Kidney epithelial cell (primary cell): ENCODE measurements at regions not wholly inside any gene's neighbourhood (a gene's known extent, or its start where the extent isn't known, plus 50 kb on each side); places are given as distances from the start of the nearest gene placed in this dataset.
"Not testable (repeated sequence)": the region's sequence is repeated elsewhere in the genome, so short reads cannot be mapped to it uniquely, and the experiment has no call there.

Source experiments
- DNase-seq: peaks from one replicate; pipeline ENCODE4 v3.0.0-alpha.2; 2010; ENCODE audit warnings: low read depth
- H3K27me3 ChIP-seq: 2 replicates; pipeline ENCODE4 v1.6.0; 2011; ENCODE audit warnings: low read length; ENCODE audit not compliant: control insufficient read depth, insufficient read depth
- H3K36me3 ChIP-seq: 2 replicates; pipeline ENCODE4 v1.5.1; 2011; ENCODE audit warnings: low read length; ENCODE audit not compliant: control insufficient read depth, insufficient read depth
- H3K4me3 ChIP-seq: 2 replicates; pipeline ENCODE4 v1.5.1; 2011; ENCODE audit warnings: low read depth, mild to moderate bottlenecking, control low read depth, low read length
- TF ChIP-seq, protein P1 (sequence below): IDR thresholded peaks from 2 replicates; pipeline ENCODE4 v1.5.1; 2011; ENCODE audit warnings: mild to moderate bottlenecking, moderate library complexity, low read length, control low read depth, inconsistent platforms; ENCODE audit not compliant: insufficient read depth, poor library complexity, severe bottlenecking

DNA sequence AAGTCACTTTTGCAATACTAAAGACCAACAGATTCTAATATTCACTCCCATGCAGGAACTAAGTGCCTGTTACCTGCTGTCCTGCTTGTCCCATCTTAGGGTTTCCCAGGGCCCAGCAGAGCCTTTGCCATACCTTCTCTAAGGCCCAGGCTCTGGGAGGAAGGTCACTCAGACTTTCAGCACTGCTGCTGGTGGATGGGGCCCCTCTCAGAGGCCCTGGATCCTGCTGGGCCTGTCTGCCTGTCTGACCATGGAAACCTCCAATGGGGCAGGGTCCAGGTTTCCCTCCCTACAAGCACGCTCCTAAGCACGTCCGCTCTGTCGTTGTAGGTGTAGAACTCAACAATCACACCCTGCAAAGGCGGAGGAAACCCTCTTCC, 75.1 kb downstream of the RRM2 start:
- Histone ChIP-seq H3K4me3 (no peak overlapping the region), H3K27me3 (no peaks in the 10 kb centered on the region), H3K36me3 (no peaks in the 10 kb centered on the region)
- DNase-seq, result no peak
- TF ChIP-seq, protein P1, sequence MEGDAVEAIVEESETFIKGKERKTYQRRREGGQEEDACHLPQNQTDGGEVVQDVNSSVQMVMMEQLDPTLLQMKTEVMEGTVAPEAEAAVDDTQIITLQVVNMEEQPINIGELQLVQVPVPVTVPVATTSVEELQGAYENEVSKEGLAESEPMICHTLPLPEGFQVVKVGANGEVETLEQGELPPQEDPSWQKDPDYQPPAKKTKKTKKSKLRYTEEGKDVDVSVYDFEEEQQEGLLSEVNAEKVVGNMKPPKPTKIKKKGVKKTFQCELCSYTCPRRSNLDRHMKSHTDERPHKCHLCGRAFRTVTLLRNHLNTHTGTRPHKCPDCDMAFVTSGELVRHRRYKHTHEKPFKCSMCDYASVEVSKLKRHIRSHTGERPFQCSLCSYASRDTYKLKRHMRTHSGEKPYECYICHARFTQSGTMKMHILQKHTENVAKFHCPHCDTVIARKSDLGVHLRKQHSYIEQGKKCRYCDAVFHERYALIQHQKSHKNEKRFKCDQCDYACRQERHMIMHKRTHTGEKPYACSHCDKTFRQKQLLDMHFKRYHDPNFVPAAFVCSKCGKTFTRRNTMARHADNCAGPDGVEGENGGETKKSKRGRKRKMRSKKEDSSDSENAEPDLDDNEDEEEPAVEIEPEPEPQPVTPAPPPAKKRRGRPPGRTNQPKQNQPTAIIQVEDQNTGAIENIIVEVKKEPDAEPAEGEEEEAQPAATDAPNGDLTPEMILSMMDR, result no peak

DNA sequence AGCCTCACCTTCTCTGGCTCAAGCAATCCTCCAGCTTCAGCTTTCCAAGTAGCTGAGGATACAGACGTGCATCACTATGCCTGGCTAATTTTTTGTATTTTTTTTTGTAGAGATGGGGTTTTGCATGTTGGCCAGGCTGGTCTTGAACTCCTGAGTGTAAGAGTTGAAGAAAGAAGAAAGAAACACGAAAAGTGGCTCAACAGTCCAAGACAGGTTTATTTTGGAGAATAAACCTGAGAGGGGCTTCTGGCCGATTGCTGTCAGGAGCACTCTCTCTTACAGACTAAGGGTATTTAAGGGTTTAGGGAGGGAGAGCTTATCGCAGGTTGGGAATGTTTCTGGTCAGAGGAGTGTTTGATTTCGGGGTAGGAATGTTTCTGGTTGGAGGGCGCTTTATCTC, 75.9 kb downstream of the RRM2 start:
- H3K36me3 ChIP-seq, DNase-seq: not testable (repeated sequence)

DNA sequence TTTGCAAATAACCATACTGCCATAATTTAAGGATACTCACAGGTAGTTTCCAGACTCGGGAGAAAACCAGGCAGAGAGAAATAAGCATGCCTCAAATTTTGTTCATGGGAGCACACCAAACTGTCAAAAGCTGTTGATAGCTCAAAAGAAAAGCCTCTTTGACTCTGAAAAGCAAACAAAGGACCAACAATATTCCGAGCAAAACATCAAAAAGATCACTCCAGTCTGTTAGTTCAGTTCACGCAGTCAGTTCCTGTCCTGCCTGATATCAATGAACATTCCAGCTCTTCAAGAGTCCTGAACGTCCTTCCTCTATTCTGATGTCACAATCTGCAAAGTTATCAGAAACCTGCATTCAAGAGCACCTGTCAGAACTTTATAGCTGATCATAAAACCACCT, 78.7 kb downstream of the RRM2 start:
- TF ChIP-seq, protein P1, result no peak
- Histone ChIP-seq H3K4me3 (no peak overlapping the region), H3K27me3 (no peaks in the 10 kb centered on the region), H3K36me3 (no peaks in the 10 kb centered on the region)
- DNase-seq, result no peak

More for the DNA sequence above, 75.9 kb downstream of the RRM2 start:
- H3K4me3 ChIP-seq, H3K27me3 ChIP-seq: not testable (repeated sequence)

DNA sequence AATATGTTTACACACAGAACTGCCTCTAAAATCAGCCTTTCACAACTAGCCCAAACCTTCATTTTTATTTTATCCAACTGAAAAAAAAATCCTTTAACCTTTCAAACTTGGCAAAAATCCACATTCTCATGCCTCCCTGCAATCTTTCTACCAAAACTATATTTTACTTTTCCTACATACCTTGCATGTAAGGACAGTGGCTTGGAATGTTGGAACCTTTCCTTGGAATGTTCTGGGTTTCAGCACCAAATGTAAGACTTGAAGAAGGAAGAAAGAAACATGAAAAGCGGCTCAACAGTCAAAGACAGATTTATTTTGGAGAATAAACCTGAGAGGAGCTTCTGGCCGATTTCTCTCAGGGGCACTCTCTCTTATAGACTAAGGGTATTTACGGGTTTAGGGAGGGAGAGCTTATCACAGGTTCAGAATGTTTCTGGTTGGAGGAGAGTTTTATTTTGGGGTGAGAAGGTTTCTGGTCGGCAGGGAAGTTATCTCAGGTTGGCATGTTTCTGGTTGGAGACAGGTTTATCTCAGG, 79.7 kb downstream of the RRM2 start:
- Histone ChIP-seq H3K36me3 (no peaks in the 10 kb centered on the region), H3K4me3 (no peak overlapping the region), H3K27me3 (no peaks in the 10 kb centered on the region)
- DNase-seq, result no peak
- TF ChIP-seq, protein P1, result no peak

DNA sequence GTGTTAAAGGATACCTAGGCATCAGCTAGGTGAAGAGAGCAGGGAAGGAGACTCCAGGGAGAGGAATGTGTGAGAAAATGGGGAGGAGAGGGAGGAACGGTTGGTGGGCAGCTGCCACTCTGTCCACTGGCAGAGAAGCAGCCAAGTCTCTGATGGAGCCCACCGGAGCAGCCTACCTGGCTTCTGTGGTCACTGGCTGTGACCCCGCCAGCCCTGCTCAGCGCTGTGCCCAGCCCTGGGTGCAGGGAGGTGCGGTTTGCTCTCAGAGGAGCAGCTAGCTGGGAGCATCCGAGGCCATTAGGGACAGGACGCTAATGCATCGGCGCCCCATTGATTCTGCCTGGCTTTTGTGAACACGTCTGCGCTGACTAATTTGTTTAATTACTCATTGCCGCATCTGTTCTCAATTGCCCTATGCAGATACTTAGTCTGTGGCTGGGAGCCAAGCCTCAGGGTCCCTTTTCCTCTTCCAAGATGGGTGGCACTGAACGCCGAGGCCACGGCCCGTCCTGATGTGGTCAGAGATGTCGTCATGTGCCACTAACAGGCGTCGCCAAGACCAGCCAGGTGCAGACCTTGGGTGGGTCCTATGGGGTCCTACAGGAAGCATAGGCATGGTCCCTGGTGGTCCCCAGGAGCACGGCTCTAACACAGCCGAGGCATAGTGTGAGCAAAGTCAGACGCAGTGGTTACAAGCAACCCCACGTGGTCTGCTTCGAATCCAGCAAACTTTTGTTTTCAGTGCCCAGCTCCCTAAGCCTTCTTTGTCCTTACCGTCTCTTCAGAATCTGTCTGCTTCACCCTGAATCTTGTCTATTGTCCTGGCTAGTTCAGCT, 82.0 kb downstream of the RRM2 start:
- no peak for DNase-seq
- Histone ChIP-seq H3K27me3 (no peaks in the 10 kb centered on the region), H3K4me3 (no peak overlapping the region), H3K36me3 (no peaks in the 10 kb centered on the region)
- TF ChIP-seq, protein P1, result no peak

DNA sequence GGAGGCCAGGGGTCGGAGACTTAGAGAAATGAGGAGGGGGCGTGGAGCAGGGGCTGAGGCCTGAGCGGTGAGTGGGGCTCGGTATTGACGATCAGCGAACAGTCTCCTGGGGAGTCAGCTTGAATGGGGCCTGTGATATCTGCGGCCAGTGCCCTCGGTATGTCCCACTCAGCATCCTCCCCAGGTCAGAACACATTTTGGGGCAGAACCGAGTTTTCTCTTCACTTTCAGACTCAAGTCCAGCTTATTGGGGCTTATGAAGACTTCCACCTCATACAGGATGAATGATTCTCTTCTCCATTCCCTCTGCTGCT, 82.6 kb downstream of the RRM2 start:
- no peaks in the 10 kb centered on the region for H3K36me3 ChIP-seq
- TF ChIP-seq, protein P1, result no peak
- no peak for DNase-seq

More for the DNA sequence above, 82.6 kb downstream of the RRM2 start:
- H3K4me3 ChIP-seq, result no peak overlapping the region
- H3K27me3 ChIP-seq, result no peaks in the 10 kb centered on the region
